Osteocyte (in vitro differentiated cells): ENCODE measurements at regions not wholly inside any gene's neighbourhood (a gene's known extent, or its start where the extent isn't known, plus 50 kb on each side); places are given as distances from the start of the nearest gene placed in this dataset.

Source experiments
- DNase-seq: peaks from one replicate; pipeline ENCODE4 v3.0.0; 2021; ENCODE audit warnings: mixed read lengths; ENCODE audit not compliant: unreplicated experiment; ENCODE audit errors: extremely low spot score
- H3K27ac Mint-ChIP-seq: one replicate; pipeline ENCODE4 v1.8.0; 2021; ENCODE audit warnings: mild to moderate bottlenecking, mixed read lengths; ENCODE audit not compliant: unreplicated experiment
- H3K27me3 Mint-ChIP-seq: one replicate; pipeline ENCODE4 v1.8.0; 2021; ENCODE audit warnings: mixed read lengths; ENCODE audit not compliant: unreplicated experiment
- H3K36me3 Mint-ChIP-seq: one replicate; pipeline ENCODE4 v1.8.0; 2021; ENCODE audit warnings: mixed read lengths; ENCODE audit not compliant: unreplicated experiment
- H3K4me1 Mint-ChIP-seq: one replicate; pipeline ENCODE4 v1.8.0; 2021; ENCODE audit warnings: mixed read lengths; ENCODE audit not compliant: unreplicated experiment
- H3K4me3 Mint-ChIP-seq: one replicate; pipeline ENCODE4 v1.8.0; 2021; ENCODE audit warnings: mild to moderate bottlenecking, moderate library complexity, mixed read lengths; ENCODE audit not compliant: unreplicated experiment
- H3K9me3 Mint-ChIP-seq: one replicate; pipeline ENCODE4 v1.8.0; 2021; ENCODE audit warnings: mixed read lengths; ENCODE audit not compliant: unreplicated experiment
- CTCF ChIP-seq: fragments of 200-600 bp; sonication (generic); IDR thresholded peaks from 2 replicates; pipeline ENCODE4 v1.5.0; 2021; ENCODE audit warnings: antibody characterized with exemption, mild to moderate bottlenecking, moderate library complexity

- DNase-seq = no peak
- Mint-ChIP-seq H3K27me3 (no peaks in the 10 kb centered on the region), H3K36me3 (no peaks in the 10 kb centered on the region), H3K9me3 (peaks cover 4% of the 10 kb centered on the region), H3K27ac (no peak overlapping the region), H3K4me3 (no peak overlapping the region), H3K4me1 (no peaks in the 10 kb centered on the region)
- no peak for TF ChIP-seq CTCF
Measured at GRCh38 chr1:222061711-222062359, 319.9 kb upstream of the DUSP10 start.

- Mint-ChIP-seq H3K9me3 (peaks cover 1% of the 10 kb centered on the region), H3K4me1 (no peaks in the 10 kb centered on the region), H3K27ac (no peak overlapping the region), H3K36me3 (no peaks in the 10 kb centered on the region), H3K27me3 (peaks cover 2% of the 10 kb centered on the region), H3K4me3 (no peak overlapping the region)
- no peak for DNase-seq
- TF ChIP-seq CTCF = no peak
Measured at GRCh38 chr1:222060210-222060916, 318.5 kb upstream of the DUSP10 start.

- Mint-ChIP-seq H3K4me1 (no peaks in the 10 kb centered on the region), H3K27ac (no peak overlapping the region), H3K27me3 (peaks cover 2% of the 10 kb centered on the region), H3K4me3 (no peak overlapping the region), H3K9me3 (no peaks in the 10 kb centered on the region), H3K36me3 (no peaks in the 10 kb centered on the region)
- no peak for TF ChIP-seq CTCF
- DNase-seq = no peak
Measured at GRCh38 chr1:222058249-222058648, 316.4 kb upstream of the DUSP10 start.

- Mint-ChIP-seq H3K36me3 (no peaks in the 10 kb centered on the region), H3K4me1 (no peaks in the 10 kb centered on the region), H3K27ac (no peak overlapping the region), H3K9me3 (no peaks in the 10 kb centered on the region), H3K4me3 (no peak overlapping the region), H3K27me3 (peaks cover 7% of the 10 kb centered on the region)
- no peak for TF ChIP-seq CTCF
- DNase-seq = no peak
Measured at GRCh38 chr1:222057162-222057561, 315.3 kb upstream of the DUSP10 start.

GRCh38 chr1:222054416-222054815, 312.5 kb upstream of the DUSP10 start:
- Mint-ChIP-seq H3K27me3 (peaks cover 7% of the 10 kb centered on the region), H3K36me3 (no peaks in the 10 kb centered on the region), H3K4me1 (no peaks in the 10 kb centered on the region), H3K9me3 (no peaks in the 10 kb centered on the region), H3K27ac (no peak overlapping the region), H3K4me3 (no peak overlapping the region)
- no peak for TF ChIP-seq CTCF
- no peak for DNase-seq
